Stimulated activated CD4-positive, alpha-beta T cell treated with anti-CD3 and anti-CD28 coated beads, Interleukin-2, amount 100 ng/mL, for 24 hours (primary cell): ENCODE measurements at regions not wholly inside any gene's neighbourhood (a gene's known extent, or its start where the extent isn't known, plus 50 kb on each side); places are given as distances from the start of the nearest gene placed in this dataset.
"Not testable (repeated sequence)": the region's sequence is repeated elsewhere in the genome, so short reads cannot be mapped to it uniquely, and the experiment has no call there.

Experiments
- DNase-seq, 2 donors: peaks; one replicate each; pipeline ENCODE4 v3.0.0-alpha.2; 2020

DNA sequence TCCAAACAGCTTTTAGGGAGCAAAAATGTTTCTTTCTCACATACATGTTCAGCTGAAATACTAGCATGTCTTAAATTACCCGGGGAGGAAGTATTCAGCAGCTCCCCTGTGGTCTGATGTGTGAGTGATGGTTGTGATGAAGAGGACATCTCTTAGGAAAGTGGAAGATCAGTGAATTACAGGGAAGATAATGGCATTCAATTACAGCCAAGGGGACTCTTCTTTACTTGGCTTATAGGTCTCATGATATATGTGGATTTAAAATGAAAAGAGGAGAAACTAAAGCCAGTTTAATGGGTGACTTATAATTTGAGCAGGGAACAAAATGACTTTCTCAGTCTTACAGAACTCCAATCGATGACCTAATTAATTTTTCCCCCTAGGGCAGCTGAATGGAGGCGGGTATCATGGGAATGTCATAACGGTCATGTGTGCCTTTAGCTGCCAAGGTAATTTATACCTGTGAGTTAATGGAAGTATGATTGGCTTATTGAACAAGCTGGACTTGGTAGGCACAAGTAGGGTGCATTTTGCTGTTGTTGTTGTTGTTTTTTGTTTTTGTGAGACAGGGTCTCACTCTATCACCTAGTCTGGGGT is 198.8 kb downstream of the HIPK3 start:
- no peak for DNase-seq

DNA sequence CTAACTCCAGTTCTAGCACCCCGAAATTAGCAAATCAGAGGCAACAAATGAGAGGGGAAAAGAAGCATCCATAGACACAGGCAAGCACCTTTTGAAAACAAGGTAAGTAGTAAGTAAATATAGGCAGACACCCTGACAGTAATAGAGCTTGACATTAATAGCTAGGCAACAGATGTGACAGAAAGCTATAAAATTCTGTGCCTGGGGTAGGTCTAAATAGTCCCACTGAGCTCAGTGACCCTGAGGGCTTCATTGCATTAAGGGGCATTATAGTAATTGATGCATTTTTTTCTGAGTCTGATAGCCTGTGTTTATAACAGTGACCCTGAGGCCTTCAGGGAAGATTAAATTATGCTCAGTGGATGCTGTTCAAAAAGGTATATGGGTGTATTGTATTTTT is 197.1 kb downstream of the HIPK3 start:
- DNase-seq, result no peak

- no peak for DNase-seq
Observed at GRCh38 chr11:33452836-33453624, 195.8 kb downstream of the HIPK3 start.

DNA sequence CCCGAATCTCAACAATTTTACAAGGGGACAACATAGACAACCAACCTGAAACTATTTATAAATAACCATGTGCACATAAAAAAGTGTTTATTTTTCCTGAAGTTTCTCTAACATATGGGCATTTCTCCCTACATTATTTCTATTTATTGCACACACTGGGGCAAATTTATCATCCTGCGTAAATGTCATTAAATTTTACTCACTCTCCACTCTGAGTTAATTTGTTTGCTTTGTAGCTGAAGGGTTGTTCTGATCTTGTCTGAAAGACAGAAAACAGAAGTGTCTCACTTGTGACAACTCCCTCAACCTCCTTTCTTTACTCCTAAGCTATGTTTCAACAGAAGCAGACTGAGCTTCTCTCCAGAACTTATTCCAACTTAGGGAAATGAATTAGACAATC is 194.2 kb downstream of the HIPK3 start:
- no peak for DNase-seq

DNA sequence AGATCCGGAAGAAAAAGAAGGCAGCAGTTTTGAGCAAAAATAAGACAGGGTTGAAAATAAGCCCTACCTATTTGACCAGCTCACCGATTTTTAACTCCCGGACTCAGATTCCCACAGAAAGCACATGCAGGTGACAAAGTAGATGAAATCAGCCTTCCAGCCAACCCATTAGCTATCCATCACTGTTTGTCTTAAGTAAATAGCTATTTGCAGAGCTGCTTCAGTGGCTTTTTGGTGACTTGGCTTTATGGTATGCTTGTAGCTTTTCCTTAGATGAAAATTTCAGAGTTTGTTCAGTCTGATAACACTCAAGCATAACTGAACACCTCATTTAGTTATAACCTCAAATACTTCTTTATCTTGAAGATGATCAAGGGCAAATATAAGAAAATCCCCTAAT is 192.6 kb downstream of the HIPK3 start:
- DNase-seq, result no peak

DNA sequence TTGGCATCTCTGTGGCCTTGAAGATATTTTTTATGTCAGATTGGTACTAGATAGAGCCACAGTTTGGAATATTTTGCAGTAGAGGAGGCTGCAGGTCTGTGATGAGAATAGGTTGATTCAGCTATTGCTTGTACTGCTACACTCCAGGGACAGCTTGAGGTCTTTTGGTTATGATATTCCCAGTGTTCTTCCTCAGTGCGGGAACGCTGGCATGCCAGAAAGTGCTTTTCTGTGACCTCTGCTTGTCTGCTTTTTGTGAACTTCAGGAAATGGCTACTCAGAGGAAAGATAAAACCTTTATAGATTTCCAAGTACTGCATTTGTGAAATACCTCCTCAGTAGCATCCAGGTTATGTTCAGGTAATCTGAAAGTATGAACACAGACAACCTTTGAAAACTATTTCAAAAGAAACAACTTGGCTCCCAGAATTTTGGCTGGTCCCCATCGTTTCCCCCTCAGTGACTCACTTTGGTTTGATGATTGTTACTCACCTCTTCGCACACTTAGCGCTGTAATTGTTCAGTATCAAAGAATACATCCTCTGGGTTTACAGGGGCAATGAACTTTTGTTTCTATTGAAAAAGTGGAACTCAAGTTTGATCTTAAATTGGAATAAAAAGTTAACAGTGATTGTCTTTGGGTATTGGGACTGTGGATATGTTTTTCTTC is 191.4 kb downstream of the HIPK3 start:
- no peak for DNase-seq

- no peak for DNase-seq
Observed at GRCh38 chr11:33445761-33446161, 188.6 kb downstream of the HIPK3 start.

DNA sequence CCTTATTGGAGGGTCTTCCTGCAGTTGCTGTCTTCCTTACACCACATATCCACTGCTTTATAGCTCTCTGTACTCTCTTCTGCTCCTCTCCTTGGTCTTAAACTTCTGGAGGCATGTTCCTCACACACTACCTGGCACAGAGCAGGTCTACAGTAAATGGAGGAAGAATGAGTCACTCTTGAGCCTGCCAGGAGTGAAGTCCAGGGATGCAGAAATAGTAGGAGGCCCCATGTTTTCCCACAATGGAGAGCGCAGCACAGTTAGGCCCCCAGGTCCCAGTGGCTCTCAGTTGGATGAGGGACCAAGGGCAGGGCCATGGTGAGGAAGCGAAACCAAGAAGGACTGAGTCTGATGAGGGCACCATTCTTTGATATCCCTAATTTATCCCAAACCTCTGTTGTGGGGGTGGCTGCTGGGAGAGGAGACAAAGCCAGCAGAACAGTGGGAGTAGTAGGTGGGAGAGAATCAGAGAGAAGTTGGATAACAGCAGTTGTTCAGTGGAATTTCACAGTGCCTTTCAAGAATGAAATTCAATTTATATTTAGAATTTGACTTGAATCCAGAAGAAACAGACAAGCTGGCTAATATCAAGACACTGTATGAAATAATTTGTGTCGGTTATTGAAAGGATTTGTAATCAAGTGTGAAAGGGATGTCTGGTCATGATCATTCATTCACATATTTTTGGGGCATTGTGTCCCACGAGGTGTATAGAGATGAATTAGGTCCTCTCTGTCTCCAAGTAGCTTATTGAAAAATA is 187.8 kb downstream of the HIPK3 start:
- no peak for DNase-seq

DNA sequence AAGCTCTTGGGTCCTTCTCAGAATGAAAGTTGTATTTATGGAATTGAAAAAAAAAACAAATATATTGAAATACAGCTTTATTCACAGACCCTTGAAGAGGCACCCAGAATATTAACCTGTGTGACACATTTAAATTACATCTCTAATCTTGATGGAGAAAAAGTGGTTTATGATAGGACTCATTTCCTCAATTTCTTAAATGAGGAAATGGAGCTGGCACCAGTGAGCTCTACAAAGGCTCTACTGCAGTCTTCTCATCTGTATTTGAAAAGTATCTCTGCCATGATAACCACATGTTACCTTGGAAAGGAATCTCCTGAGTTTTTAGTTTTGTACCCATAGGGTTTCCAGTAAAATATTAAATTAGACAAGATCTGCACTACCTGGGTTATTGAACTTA is 186.5 kb downstream of the HIPK3 start:
- DNase-seq, result no peak

GRCh38 chr11:33438301-33438700 is 181.1 kb downstream of the HIPK3 start:
- no peak for DNase-seq

DNA sequence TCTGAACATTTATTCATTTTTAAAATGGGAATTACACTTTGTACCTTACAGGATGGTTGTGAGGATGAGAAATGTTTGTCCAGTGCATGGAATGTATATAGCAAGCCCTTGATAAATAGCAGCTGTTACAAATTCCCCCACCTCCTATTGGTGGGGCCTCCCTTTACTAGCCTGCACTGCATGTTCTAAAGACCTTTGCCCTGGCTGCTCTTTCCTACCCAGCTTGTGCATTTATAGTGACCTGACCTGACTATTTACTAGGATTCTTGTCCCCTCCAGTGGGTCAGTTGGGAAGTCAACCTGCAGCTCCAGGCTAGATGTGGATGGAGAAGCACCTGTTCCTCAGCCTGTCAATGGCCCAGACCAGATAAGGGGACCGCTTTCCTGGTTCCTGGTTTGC is 180.3 kb downstream of the HIPK3 start:
- no peak for DNase-seq

GRCh38 chr11:33435216-33435615 is 178.0 kb downstream of the HIPK3 start:
- DNase-seq, result no peak

GRCh38 chr11:33434294-33434693 is 177.1 kb downstream of the HIPK3 start:
- no peak for DNase-seq

DNA sequence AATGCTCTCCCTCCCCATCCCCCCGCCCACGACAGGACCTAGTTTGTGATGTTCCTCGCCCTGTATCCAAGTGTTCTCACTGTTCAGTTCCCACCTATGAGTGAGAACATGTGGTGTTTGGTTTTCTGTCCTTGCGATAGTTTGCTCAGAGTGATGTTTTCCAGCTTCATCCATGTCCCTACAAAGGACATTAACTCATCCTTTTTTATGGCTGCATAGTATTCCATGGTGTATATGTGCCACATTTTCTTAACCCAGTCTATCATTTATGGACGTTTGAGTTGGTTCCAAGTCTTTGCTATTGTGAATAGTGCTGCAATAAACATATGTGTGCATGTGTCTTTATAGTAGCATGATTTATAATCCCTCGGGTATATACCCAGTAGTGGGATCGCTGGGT is 171.3 kb downstream of the HIPK3 start:
- DNase-seq, result not testable (repeated sequence)

- DNase-seq, result no peak
Observed at GRCh38 chr11:33420959-33421566, 163.9 kb downstream of the HIPK3 start.

GRCh38 chr11:33419924-33420323 is 162.7 kb downstream of the HIPK3 start:
- no peak for DNase-seq

GRCh38 chr11:33417121-33417520 is 159.9 kb downstream of the HIPK3 start:
- no peak for DNase-seq

DNA sequence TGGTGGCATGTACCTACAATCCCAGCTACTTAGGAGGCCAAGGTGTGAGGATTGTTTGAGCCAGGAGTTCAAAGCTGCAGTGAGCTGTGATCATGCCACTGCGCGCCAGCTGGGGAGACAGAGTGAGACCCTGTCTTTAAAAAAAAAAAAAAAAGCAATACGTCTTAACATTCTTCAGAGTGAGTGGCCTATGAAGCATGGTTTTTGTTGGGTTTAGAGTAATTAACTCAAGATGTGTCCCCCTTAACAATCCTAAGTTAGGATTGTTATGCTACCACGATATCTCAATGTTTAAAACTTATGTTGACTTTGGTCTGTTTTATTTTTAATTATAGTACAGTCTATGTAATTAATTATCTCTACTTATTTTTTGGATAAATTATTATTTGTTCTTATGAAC is 156.1 kb downstream of the HIPK3 start:
- DNase-seq, result no peak

DNA sequence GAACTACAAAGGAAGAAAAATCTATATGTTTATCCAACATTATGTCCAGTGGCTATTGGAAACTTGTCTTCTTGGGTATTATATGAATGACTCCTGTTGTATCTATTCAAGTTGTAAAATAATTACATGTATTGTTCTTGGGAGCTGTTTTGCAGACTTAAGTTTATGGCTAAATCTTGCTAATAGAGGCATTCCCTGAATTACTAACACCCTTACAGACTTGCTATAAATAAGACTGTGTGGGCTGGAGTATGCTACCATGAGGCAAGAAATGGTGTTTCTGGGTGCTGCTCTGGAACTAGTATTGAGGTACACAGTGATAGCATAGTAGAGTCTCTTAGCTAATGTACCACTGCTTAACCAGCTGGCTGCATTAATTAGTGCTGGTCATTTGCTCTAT is 155.1 kb downstream of the HIPK3 start:
- DNase-seq, result no peak

GRCh38 chr11:33411751-33412150 is 154.6 kb downstream of the HIPK3 start:
- no peak for DNase-seq

DNA sequence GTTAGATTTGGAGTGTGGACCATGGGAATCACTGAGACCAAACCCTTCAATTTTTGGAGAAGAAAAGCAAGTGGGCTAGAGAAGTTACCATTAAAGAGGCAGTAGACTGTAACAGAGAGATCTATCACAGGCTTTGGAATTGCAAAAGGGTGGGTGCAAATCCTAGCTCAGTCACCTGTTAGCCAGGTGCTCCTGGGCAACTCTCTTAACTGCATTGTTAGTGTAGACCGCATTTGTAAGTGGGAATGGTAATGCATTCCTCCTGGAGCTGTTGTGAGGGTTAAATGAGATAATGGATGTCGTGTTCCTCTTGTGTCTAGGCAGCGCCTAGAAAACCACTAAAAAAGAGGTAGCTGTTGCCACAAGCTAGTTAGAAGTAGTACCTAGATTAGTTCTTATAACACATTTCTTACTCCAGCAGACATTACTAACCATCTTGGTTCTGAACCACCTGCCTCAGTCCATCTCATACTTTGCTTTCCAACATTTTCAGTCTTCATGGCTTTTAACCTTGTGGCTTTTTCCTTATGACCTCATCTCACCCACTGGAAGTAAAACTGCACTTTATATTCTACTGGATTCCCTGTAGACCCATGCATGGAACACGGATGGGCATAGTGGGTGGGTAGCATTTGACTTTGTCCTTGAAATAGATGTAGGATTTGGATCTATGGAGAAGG is 153.0 kb downstream of the HIPK3 start:
- no peak for DNase-seq
